H1 (cell line): ENCODE measurements at regions not wholly inside any gene's neighbourhood (a gene's known extent, or its start where the extent isn't known, plus 50 kb on each side); places are given as distances from the start of the nearest gene placed in this dataset.

Source experiments
- CTCF ChIA-PET: fragments of 300-600 bp; sonication (Branson Sonifier 250); formaldehyde crosslinking; loops from one replicate; lab custom pipeline; 2021; ENCODE audit not compliant: partially characterized antibody; lab: Charles Lee
- POLR2A ChIA-PET: fragments of 300-600 bp; sonication (Branson Sonifier 250); formaldehyde crosslinking; loops from one replicate; lab custom pipeline; 2021; ENCODE audit warnings: inconsistent platforms; ENCODE audit not compliant: partially characterized antibody; lab: Charles Lee
- DNase-seq, 2 experiments: peaks; one replicate each; pipeline versions ENCODE4 v3.0.0 to v3.0.0-alpha.2; 2010 to 2022; ENCODE audit warnings: low spot score in 2 of 2, low read depth in 1 of 2, mixed read lengths in 1 of 2
- FAIRE-seq: peaks from 2 replicates; lab custom pipeline; 2011; peaks lifted over from hg19 to GRCh38; lab: Jason Lieb, UNC
- H2AFZ ChIP-seq: 2 replicates; pipeline ENCODE4 v1.8.1; 2012; ENCODE audit warnings: low read length, inconsistent platforms
- H2AK5ac ChIP-seq: 2 replicates; pipeline ENCODE4 v1.6.1; 2013; ENCODE audit warnings: low read depth, low read length
- H2BK120ac ChIP-seq: replicated peaks from 2 replicates; pipeline ENCODE3; 2013; ENCODE audit warnings: low read depth, low read length, inconsistent platforms
- H2BK12ac ChIP-seq: 2 replicates; pipeline ENCODE4 v1.6.1; 2013; ENCODE audit warnings: low read depth, low read length
- H2BK15ac ChIP-seq: 2 replicates; pipeline ENCODE4 v1.6.1; 2013; ENCODE audit warnings: low read length
- H2BK20ac ChIP-seq: 2 replicates; pipeline ENCODE4 v1.6.1; 2013; ENCODE audit warnings: low read length
- H2BK5ac ChIP-seq: 2 replicates; pipeline ENCODE4 v1.6.1; 2013; ENCODE audit warnings: low read depth, low read length
- H3K14ac ChIP-seq: 2 replicates; pipeline ENCODE4 v1.6.1; 2013; ENCODE audit warnings: inconsistent platforms; ENCODE audit not compliant: insufficient read length
- H3K18ac ChIP-seq: 2 replicates; pipeline ENCODE4 v1.6.1; 2013; ENCODE audit warnings: low read length; ENCODE audit errors: extremely low read depth
- H3K23ac ChIP-seq: 2 replicates; pipeline ENCODE4 v1.6.1; 2013; ENCODE audit warnings: inconsistent platforms; ENCODE audit not compliant: insufficient read length
- H3K23me2 ChIP-seq: 2 replicates; pipeline ENCODE4 v1.6.1; 2013; ENCODE audit warnings: low read depth, low read length
- H3K27ac ChIP-seq: 2 replicates; pipeline ENCODE4 v1.6.1; 2011; ENCODE audit warnings: low read depth, low read length, inconsistent platforms
- H3K27me3 ChIP-seq, 4 experiments: replicated peaks in 1 of 4; 1 replicate in 1 of 4; 2 replicates in 3 of 4; pipeline versions ENCODE4 v1.6.1 to v1.8.1; 2011 to 2013; ENCODE audit warnings: low read length in 3 of 4, mild to moderate bottlenecking in 3 of 4, inconsistent platforms in 2 of 4, mixed read lengths in 2 of 4, moderate library complexity in 1 of 4; ENCODE audit not compliant: control insufficient read depth in 3 of 4, insufficient read depth in 3 of 4; ENCODE audit errors: extremely low read depth in 1 of 4
- H3K36me3 ChIP-seq, 4 experiments: 2 replicates each; pipeline versions ENCODE4 v1.6.1 to v1.8.1; 2011 to 2013; ENCODE audit warnings: mild to moderate bottlenecking in 4 of 4, low read length in 3 of 4, moderate library complexity in 2 of 4, control low read depth in 1 of 4, inconsistent platforms in 1 of 4; ENCODE audit not compliant: insufficient read depth in 4 of 4, control insufficient read depth in 2 of 4
- H3K4ac ChIP-seq: replicated peaks from 2 replicates; pipeline ENCODE3; 2013; ENCODE audit warnings: low read length, low read depth, mixed read lengths, inconsistent platforms; ENCODE audit not compliant: insufficient read length
- H3K4me1 ChIP-seq, 4 experiments: replicated peaks in 1 of 4; 1 replicate in 1 of 4; 2 replicates in 3 of 4; pipeline versions ENCODE4 v1.6.1 to v1.8.1; 2011 to 2013; ENCODE audit warnings: low read length in 3 of 4, inconsistent platforms in 2 of 4, mixed read lengths in 1 of 4; ENCODE audit not compliant: insufficient read depth in 4 of 4, control insufficient read depth in 3 of 4
- H3K4me2 ChIP-seq, 2 experiments: 2 replicates each; pipeline versions ENCODE4 v1.6.1 to v1.8.1; 2011 to 2013; ENCODE audit warnings: low read depth in 2 of 2, low read length in 2 of 2, control low read depth in 1 of 2, inconsistent platforms in 1 of 2, mild to moderate bottlenecking in 1 of 2; ENCODE audit not compliant: insufficient read depth in 1 of 2
- H3K4me3 ChIP-seq, 4 experiments: fragments of 200-600, 300-600 bp in 1 of 4; sonication (generic), shearing (Covaris generic), sonication (Bioruptor Twin) in 1 of 4; 2 replicates each; pipeline versions ENCODE4 v1.5.1 to v1.8.1; 2011 to 2016; ENCODE audit warnings: low read length in 4 of 4, low read depth in 3 of 4, control low read depth in 2 of 4, inconsistent platforms in 2 of 4, mild to moderate bottlenecking in 2 of 4, mixed read lengths in 1 of 4, moderate library complexity in 1 of 4; ENCODE audit not compliant: insufficient read depth in 2 of 4; ENCODE audit errors: extremely low read depth in 1 of 4
- H3K56ac ChIP-seq: replicated peaks from 2 replicates; pipeline ENCODE3; 2013; ENCODE audit warnings: low read depth, mild to moderate bottlenecking, mixed read lengths, low read length, inconsistent platforms; ENCODE audit not compliant: insufficient read length
- H3K79me1 ChIP-seq: 2 replicates; pipeline ENCODE4 v1.6.1; 2013; ENCODE audit warnings: low read depth, low read length, control low read depth
- H3K79me2 ChIP-seq, 2 experiments: 2 replicates each; pipeline versions ENCODE4 v1.6.1 to v1.8.1; 2012 to 2013; ENCODE audit warnings: low read length in 2 of 2, mild to moderate bottlenecking in 2 of 2, inconsistent platforms in 1 of 2; ENCODE audit not compliant: insufficient read depth in 2 of 2, control insufficient read depth in 1 of 2
- H3K9ac ChIP-seq, 4 experiments: replicated peaks in 1 of 4; 1 replicate in 1 of 4; 2 replicates in 3 of 4; pipeline versions ENCODE4 v1.6.1 to v1.8.1; 2011 to 2013; ENCODE audit warnings: low read depth in 3 of 4, low read length in 3 of 4, control low read depth in 2 of 4, mild to moderate bottlenecking in 2 of 4, moderate library complexity in 2 of 4, inconsistent platforms in 1 of 4; ENCODE audit errors: extremely low read depth in 1 of 4
- H3K9me3 ChIP-seq, 2 experiments: 2 replicates each; pipeline versions ENCODE4 v1.6.1 to v1.8.1; 2012 to 2013; ENCODE audit warnings: mild to moderate bottlenecking in 2 of 2, moderate library complexity in 2 of 2, control low read depth in 1 of 2, inconsistent platforms in 1 of 2, low read depth in 1 of 2, low read length in 1 of 2, mixed read lengths in 1 of 2; ENCODE audit not compliant: insufficient read depth in 2 of 2
- H4K20me1 ChIP-seq, 2 experiments: replicated peaks in 1 of 2; 2 replicates each; pipeline versions ENCODE3 to v1.8.1; 2011 to 2013; ENCODE audit warnings: inconsistent platforms in 2 of 2, low read length in 2 of 2, mild to moderate bottlenecking in 1 of 2; ENCODE audit not compliant: insufficient read depth in 2 of 2, control insufficient read depth in 1 of 2
- H4K5ac ChIP-seq: 2 replicates; pipeline ENCODE4 v1.6.1; 2013; ENCODE audit warnings: low read length, low read depth, mixed read lengths, inconsistent platforms; ENCODE audit not compliant: insufficient read length
- H4K8ac ChIP-seq: 2 replicates; pipeline ENCODE4 v1.8.0; 2013; ENCODE audit warnings: mild to moderate bottlenecking, moderate library complexity, low read length, inconsistent platforms; ENCODE audit not compliant: insufficient read depth; ENCODE audit errors: extremely low read depth
- H4K91ac ChIP-seq: replicated peaks from 2 replicates; pipeline ENCODE3; 2013; ENCODE audit warnings: low read length, mixed read lengths, inconsistent platforms; ENCODE audit not compliant: insufficient read length
- CBX5 ChIP-seq: fragments of 300-800, 300-1000 bp; sonication (generic); IDR thresholded peaks from 2 replicates; pipeline ENCODE4 v1.7.1; 2016; ENCODE audit warnings: antibody characterized with exemption, low read length, low read depth
- CHD1 ChIP-seq: IDR thresholded peaks from 2 replicates; pipeline ENCODE4 v1.6.1; 2012; ENCODE audit warnings: low read depth, low read length, improper control_type of control experiment
- KDM4A ChIP-seq: IDR thresholded peaks from one replicate; pipeline ENCODE4 v1.7.1; 2012; ENCODE audit warnings: low read depth, mild to moderate bottlenecking, moderate library complexity, low read length, inconsistent platforms; ENCODE audit not compliant: severe bottlenecking
- NANOG ChIP-seq: IDR thresholded peaks from 2 replicates; pipeline ENCODE4 v1.6.1; 2011; ENCODE audit warnings: low read length, low read depth, mild to moderate bottlenecking, inconsistent platforms; ENCODE audit not compliant: insufficient read depth, poor library complexity, severe bottlenecking
- SIN3A ChIP-seq, 2 experiments: IDR thresholded peaks in 1 of 2; conservative IDR thresholded peaks in 1 of 2; 2 replicates each; pipeline ENCODE4 v1.6.1; 2011 to 2012; ENCODE audit warnings: low read length in 2 of 2, improper control_type of control experiment in 1 of 2, low read depth in 1 of 2, mild to moderate bottlenecking in 1 of 2
- SIRT6 ChIP-seq: IDR thresholded peaks from one replicate; pipeline ENCODE4 v1.7.1; 2012; ENCODE audit warnings: low read length, inconsistent platforms
- SIX5 ChIP-seq: IDR thresholded peaks from 2 replicates; pipeline ENCODE4 v1.6.1; 2011; ENCODE audit warnings: mild to moderate bottlenecking, low read depth, low read length
- SP1 ChIP-seq: IDR thresholded peaks from 2 replicates; pipeline ENCODE4 v1.6.1; 2011; ENCODE audit warnings: low read depth, low read length
- SUZ12 ChIP-seq: fragments of 200-600 bp; sonication (generic); IDR thresholded peaks from 2 replicates; pipeline ENCODE4 v1.6.1; 2012; ENCODE audit warnings: mild to moderate bottlenecking, inconsistent platforms, low read length, moderate library complexity, mixed read lengths
- YY1 ChIP-seq: IDR thresholded peaks from 2 replicates; pipeline ENCODE4 v1.6.1; 2011; ENCODE audit warnings: low read depth, mild to moderate bottlenecking, low read length
- ZNF274 ChIP-seq: IDR thresholded peaks from 2 replicates; pipeline ENCODE4 v1.7.0; 2012; ENCODE audit warnings: low read length, borderline replicate concordance; ENCODE audit errors: extremely low read depth
- WGBS, 2 experiments: shearing (Covaris generic) in 1 of 2; methylation state at CpG; one replicate each; pipeline versions ENCODE4 v1.1.6 to v1.1.7; 2013 to 2015; ENCODE audit warnings: low lambda C conversion rate in 2 of 2, mixed read lengths in 2 of 2, inconsistent platforms in 1 of 2, low coverage in 1 of 2, missing lambda C conversion rate in 1 of 2; ENCODE audit not compliant: insufficient replicate concordance in 2 of 2, insufficient coverage in 1 of 2, insufficient read length in 1 of 2; ENCODE audit errors: extremely low coverage in 1 of 2, missing lambda C conversion rate in 1 of 2; 5-methylcytosine and 5-hydroxymethylcytosine counted together
- TF ChIP-seq, protein P1 (sequence below): IDR thresholded peaks from 2 replicates; pipeline ENCODE4 v1.6.1; 2012; ENCODE audit warnings: inconsistent platforms

DNA sequence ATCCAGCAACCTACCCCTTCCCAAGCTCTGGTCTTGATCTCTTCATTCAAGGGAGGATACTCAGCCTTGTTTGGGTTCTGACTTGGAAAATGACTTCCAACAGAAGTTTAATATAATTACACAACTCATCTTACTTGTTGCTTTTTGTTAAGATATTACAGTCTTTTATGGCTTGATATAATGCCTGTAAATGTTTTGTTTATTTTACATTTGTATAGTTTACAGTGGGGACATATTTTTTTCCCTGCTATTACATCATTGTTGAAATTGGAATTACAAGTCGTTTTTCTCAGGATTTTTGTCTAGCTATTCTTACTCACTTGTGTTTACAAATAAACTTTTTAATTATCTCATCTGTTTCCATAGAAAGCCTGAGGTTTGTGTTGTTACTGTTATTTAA, 436.0 kb downstream of the CNTNAP4 start:
- H3K27ac ChIP-seq: no peak overlapping the region
- ChIA-PET CTCF (no interaction called here), POLR2A (no interaction called here)
- H2AFZ ChIP-seq: no peak overlapping the region
- no peaks in the 10 kb centered on the region for H3K4me1 ChIP-seq
- H2BK15ac ChIP-seq: no peak overlapping the region
- H2BK5ac ChIP-seq: no peak overlapping the region
- no peak overlapping the region for H3K4me3 ChIP-seq
- no peak overlapping the region for H3K18ac ChIP-seq
- DNase-seq: no peak
- H4K5ac ChIP-seq: no peak overlapping the region
- no peaks in the 10 kb centered on the region for H3K79me2 ChIP-seq
- no peak overlapping the region for H3K56ac ChIP-seq
- no peak overlapping the region for H3K14ac ChIP-seq
- no peak for TF ChIP-seq SIRT6
- TF ChIP-seq SIN3A (conservative IDR thresholded peaks at IDR 0.05 in 1 of 2, IDR thresholded peaks at IDR 0.05 in 1 of 2; ENCODE audit: low read depth in 1 of 2, low read length in 2 of 2): no peak
- TF ChIP-seq SUZ12: no peak
- no peak for TF ChIP-seq NANOG
- no peak for TF ChIP-seq SIX5
- no peak for TF ChIP-seq KDM4A
- TF ChIP-seq SP1: no peak
- TF ChIP-seq, protein P1, sequence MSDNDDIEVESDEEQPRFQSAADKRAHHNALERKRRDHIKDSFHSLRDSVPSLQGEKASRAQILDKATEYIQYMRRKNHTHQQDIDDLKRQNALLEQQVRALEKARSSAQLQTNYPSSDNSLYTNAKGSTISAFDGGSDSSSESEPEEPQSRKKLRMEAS: no peak
- TF ChIP-seq CHD1: no peak
- TF ChIP-seq ZNF274: no peak
- TF ChIP-seq YY1: no peak
- no peak for TF ChIP-seq CBX5
- TF ChIP-seq, all 59 proteins: peak for 0
- Histone ChIP-seq H3K36me3 (no peaks in the 10 kb centered on the region), H3K79me1 (no peaks in the 10 kb centered on the region), H4K20me1 (no peaks in the 10 kb centered on the region), H3K23me2 (no peaks in the 10 kb centered on the region), H3K23ac (no peak overlapping the region), H3K4me2 (no peak overlapping the region), H2BK20ac (no peak overlapping the region), H2AK5ac (no peak overlapping the region), H2BK120ac (no peak overlapping the region), H3K9me3 (no peaks in the 10 kb centered on the region), H3K4ac (no peak overlapping the region), H4K8ac (no peak overlapping the region), H2BK12ac (no peak overlapping the region), H3K9ac (no peak overlapping the region), H3K27me3 (no peaks in the 10 kb centered on the region), H4K91ac (no peak overlapping the region)
- FAIRE-seq: no peak
- 94% methylated on average over 1 of the region's 1 CpG; no CpG with 5 or more reads in 1 of the 2 experiments for WGBS, 2 experiments
